GM18507 (cell line): ENCODE measurements at regions not wholly inside any gene's neighbourhood (a gene's known extent, or its start where the extent isn't known, plus 50 kb on each side); places are given as distances from the start of the nearest gene placed in this dataset.
"Not testable (repeated sequence)": the region's sequence is repeated elsewhere in the genome, so short reads cannot be mapped to it uniquely, and the experiment has no call there.

Experiments
- DNase-seq: peaks from one replicate; pipeline ENCODE4 v3.0.0; 2011; ENCODE audit warnings: low read depth; ENCODE audit not compliant: insufficient read length; ENCODE audit errors: extremely low spot score
- FAIRE-seq: peaks from 2 replicates; lab custom pipeline; 2011; peaks lifted over from hg19 to GRCh38; lab: Jason Lieb, UNC

DNA sequence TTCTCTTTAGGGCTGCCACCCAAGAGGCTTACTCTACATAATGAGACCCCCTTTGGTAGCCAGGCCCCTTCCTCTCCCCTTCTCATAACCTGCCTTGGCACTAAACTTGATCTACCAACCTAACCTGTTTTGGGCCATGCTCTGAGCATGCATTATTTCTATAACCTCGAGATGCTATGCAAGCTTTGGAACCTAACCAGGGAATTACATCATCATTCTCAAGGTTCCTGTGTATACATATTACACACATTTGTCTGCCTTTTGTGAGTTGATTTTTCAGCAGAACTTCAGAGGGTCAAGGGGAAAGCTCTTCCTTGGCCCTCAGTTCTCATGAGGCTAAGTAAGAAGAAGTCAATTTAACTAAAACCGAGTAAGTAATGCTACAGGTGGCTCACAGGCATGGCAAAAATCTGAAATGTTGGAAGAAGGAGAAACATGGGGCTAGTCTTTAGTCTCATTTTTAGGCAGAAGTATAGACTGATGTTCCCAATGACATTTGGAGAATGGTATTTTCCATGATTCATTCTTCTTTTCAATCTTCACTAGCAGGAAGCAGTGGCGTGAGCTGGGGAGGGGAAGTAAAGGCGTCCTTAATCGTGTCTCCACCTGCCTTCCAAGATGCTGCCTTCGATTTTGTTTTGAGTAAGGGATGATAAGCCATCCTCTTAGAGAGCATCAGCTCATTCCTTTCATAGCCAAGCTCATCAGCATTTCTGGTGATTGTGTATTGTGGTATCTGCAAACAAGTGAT, 308.4 kb downstream of the ABCC12 start:
- FAIRE-seq (no peak), DNase-seq (no peak)

- DNase-seq: no peak
- no peak for FAIRE-seq
Observed at GRCh38 chr16:47834485-47835024, 321.2 kb downstream of the ABCC12 start.

DNA sequence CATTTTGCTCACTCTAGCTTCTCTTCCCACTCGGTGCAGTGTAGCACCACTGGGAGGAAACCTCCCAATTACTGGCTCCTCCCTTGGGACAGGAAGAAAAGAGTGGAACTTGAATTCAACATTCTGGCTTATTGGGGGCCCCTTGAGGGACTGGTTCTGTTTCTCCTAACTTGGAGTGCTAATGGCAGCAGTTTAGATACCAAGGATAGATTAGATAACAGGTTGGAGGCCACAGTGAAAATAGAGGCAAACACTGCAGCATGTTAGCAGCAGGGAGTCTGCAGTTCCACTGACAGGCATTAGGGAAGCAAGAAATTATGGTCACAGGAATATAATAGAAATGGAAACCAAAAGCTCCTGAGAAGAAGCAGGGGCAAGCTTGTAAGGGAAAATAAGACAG, 322.0 kb downstream of the ABCC12 start:
- DNase-seq: no peak
- no peak for FAIRE-seq

- FAIRE-seq (no peak), DNase-seq (no peak)
Observed at GRCh38 chr16:47829850-47830600, 325.8 kb downstream of the ABCC12 start.

- no peak for FAIRE-seq
- DNase-seq: no peak
Observed at GRCh38 chr16:47826070-47826469, 329.7 kb downstream of the ABCC12 start.

DNA sequence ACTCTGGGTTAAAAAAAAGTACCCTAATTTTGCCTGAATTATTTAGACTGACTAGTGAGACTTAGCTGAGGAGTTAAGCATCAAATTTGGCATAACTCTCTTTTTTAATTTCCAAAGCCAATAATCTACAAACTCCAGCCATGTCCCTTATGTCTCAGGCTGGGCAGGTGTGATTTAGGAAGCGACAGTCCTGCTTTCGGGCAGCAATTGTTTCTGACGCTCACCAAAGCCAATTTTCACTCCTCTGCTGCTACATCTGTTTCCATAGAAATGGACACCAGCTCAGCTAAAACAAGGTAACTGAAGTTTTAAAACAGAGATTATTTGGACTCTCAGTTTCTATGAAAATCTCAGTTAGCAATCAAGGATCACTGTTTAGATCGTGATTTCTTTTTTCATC, 338.7 kb downstream of the ABCC12 start:
- FAIRE-seq (no peak), DNase-seq (no peak)

DNA sequence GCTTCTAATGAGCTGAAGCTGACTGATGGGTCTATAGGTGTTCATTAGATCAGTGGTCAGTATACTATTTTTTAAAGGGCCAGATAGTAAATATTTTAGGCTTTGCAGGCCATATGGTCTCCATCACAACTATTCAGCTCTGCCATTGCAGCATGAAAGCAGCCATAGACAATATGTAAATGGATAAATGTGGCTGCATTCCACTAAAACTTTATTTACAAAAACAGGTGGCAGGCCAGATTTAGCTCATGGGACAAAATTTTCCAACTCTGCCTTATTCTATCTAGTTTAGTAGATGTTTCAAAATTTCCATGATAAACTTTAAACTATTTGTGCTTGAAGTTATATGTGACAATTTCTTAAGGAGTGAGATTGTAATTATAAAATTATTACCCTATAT, 339.3 kb downstream of the ABCC12 start:
- DNase-seq (no peak), FAIRE-seq (no peak)

- DNase-seq (no peak), FAIRE-seq (no peak)
Observed at GRCh38 chr16:47815655-47816054, 340.1 kb downstream of the ABCC12 start.

DNA sequence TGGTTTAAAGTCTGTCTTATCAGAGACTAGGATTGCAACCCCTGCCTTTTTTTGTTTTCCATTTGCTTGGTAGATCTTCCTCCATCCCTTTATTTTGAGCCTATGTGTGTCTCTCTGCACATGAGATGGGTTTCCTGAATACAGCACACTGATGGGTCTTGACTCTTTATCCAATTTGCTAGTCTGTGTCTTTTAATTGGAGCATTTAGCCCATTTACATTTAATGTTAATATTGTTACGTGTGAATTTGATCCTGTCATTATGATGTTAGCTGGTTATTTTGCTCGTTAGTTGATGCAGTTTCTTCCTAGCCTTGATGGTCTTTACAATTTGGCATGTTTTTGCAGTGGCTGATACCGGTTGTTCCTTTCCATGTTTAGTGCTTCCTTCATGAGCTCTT, 344.0 kb downstream of the ABCC12 start:
- not testable (repeated sequence) for DNase-seq, FAIRE-seq

DNA sequence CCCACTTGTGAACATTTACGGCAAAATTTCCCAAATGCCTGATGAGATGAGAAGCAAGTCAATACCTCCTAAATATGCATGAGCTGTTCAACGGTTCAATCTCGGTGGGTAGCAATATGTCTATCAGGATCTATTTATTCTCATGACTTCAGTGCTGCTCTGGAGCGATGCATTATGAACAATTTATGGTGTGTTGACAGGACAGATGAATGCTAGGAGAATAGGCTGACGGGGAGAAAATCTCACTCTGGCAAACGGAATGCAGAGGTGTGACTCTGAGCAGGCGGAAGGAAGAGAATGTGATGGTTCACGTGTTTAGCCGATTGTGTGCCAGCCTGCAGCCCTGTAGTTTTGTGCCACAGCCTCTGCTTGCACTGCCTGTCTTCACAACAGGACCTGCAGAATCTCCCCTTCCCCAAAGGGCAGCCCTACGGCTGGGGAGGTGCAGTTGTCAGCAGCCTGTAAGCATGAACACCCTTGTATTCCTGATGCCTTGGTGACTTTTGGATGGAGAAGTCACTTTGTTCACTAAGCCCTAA, 345.2 kb downstream of the PHKB start:
- DNase-seq: no peak
- FAIRE-seq: no peak

GRCh38 chr16:47787696-47788095, 326.6 kb downstream of the PHKB start:
- DNase-seq (no peak), FAIRE-seq (no peak)

- FAIRE-seq: no peak
- no peak for DNase-seq
Observed at GRCh38 chr16:47781673-47782072, 320.5 kb downstream of the PHKB start.

DNA sequence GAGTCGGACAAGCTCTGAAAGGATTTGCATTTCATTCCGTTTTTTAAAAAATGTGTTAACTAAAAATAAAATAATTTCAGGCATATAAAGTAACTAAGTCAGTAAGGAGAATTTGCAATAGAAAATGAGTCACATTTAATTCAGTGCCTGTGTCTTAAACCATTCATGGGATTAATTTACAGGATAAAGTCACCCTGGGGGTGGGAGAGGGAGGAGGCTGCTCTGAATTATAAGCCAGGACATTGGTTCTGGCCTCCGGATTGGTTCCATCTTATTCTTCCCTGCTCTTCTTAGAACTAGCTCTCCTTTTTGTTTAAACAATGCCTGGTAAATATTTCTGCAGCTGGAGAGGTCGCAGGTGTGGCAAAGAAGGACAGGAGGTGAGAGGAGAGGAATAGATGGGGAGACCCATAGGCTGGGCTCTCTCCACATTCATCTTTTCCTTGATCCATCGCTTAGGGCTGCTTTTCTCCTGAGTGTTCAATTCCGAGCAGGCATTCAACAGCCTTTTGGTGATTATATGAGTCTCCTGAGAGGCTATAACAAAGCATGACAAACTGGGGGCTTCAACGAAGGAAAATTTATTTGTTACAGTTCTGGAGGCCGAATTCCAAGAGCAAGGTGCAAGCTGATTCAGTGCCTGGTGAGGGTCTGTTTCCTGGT, 319.2 kb downstream of the PHKB start:
- FAIRE-seq (no peak), DNase-seq (no peak)

DNA sequence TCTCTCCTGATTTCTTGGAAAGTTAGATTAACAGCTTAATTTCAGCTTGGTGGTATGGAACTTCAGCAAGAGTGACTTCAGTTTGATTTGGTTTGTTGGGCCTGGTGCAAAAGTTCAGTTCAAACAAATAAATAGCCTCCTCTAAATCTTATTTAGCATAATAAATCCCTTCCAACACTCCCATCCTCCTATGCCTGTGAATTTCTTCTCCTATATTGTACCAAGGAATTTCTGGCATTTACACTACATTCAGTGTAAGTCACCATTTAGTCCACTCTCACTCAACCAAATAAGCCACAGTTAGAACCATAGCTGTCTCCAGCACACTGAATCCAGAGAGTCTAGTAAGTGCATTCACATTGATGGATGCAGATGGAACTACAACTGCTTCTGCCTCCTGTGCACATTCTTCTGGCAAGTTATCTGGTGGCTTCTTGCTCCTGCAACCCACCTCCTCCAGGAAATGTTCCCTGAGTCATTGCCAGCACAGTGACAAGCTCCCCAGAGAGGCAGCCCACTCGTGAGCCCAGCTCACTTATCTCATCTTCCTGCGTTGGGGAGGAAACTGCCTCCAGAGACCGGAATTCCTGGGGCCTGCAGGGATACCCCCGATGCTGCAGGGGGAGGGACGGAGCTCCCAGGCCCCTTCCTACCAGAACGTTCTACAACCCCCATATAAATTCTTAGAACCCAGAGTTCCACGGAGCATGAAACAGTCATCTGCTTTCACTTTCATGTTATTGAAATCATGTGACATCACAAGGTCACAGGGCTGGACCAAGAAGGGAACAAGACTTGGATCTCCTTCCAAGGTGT, 318.3 kb downstream of the PHKB start:
- FAIRE-seq (no peak), DNase-seq (no peak)

GRCh38 chr16:47778106-47778801, 317.1 kb downstream of the PHKB start:
- DNase-seq (no peak), FAIRE-seq (no peak)

GRCh38 chr16:47777220-47777619, 316.1 kb downstream of the PHKB start:
- FAIRE-seq (no peak), DNase-seq (no peak)

- no peak for FAIRE-seq
- DNase-seq: no peak
Observed at GRCh38 chr16:47774661-47775060, 313.5 kb downstream of the PHKB start.

DNA sequence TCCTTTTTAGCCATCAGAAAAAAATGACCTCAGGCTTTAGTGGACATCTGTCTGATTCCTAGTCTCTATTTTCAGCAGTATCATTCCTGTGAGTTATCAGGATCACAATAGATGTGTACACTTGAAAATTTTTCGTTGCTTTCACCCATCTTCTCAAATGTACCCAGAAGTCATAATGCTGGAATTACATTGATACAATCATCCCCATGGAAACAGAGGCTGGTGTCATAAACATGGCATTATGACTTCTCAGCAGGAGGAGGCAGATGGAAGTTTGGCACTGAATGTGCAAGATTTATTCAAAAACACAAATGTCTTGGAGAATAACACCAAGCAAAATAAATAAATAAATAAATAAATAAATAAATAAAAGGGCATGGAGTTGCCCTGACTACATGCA, 292.5 kb downstream of the PHKB start:
- DNase-seq: no peak
- no peak for FAIRE-seq
